ENCODE measurements at regions not wholly inside any gene's neighbourhood (a gene's known extent, or its start where the extent isn't known, plus 50 kb on each side); places are given as distances from the start of the nearest gene placed in this dataset.

DNA sequence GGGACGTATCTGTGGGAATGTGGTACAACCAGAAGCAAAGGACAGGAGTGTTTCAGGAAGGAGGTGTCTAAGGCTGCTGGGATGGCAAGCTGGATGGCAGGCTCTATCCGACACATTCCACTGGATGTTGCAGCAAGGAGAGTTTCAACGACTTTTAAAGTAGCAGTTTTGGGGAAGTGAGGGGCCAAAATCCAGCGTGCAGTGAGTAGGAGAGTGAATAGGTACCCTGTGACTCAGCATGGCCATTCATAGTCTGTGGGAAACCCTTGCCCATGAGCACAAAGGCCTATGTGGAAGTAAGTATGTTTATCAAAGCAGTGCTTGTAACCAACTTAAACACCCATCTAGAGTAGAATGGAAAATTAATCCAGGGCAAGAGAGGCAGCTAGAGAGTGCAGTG is 664.7 kb downstream of the ACTL7B start:
- no peak for TF ChIP-seq CTCF (IDR thresholded peaks at IDR 0.05; ENCODE audit: low read length)
- no peak for TF ChIP-seq EZH2 (IDR thresholded peaks at IDR 0.05; ENCODE audit: borderline replicate concordance, low read length)

Measured in OCI-LY1 (cell line).